Upper lobe of left lung (tissue), 6 donors: ENCODE measurements at regions not wholly inside any gene's neighbourhood (a gene's known extent, or its start where the extent isn't known, plus 50 kb on each side); places are given as distances from the start of the nearest gene placed in this dataset.

Experiments
- ATAC-seq, 2 donors: fragments of 200-7000 bp; cut with Tn5 transposase; one replicate each; pipeline ENCODE4 v1.9.1; 2022; ENCODE audit warnings: mild to moderate bottlenecking in 2 of 2, moderate library complexity in 2 of 2; ENCODE audit not compliant: low FRiP score in 2 of 2
- DNase-seq, 2 donors: peaks; one replicate each; pipeline ENCODE4 v3.0.0-alpha.2; 2019 to 2020
- H3K27ac ChIP-seq, 4 donors: fragments of 200-600 bp; sonication (generic); one replicate each; pipeline ENCODE4 v1.5.1; 2016 to 2019
- H3K27me3 ChIP-seq, 4 donors: fragments of 200-600 bp; sonication (generic); one replicate each; pipeline ENCODE4 v1.5.1; 2017 to 2019
- H3K36me3 ChIP-seq, 4 donors: fragments of 200-600 bp; sonication (generic); one replicate each; pipeline ENCODE4 v1.5.1; 2016 to 2019
- H3K4me1 ChIP-seq, 4 donors: fragments of 200-600 bp; sonication (generic); one replicate each; pipeline ENCODE4 v1.5.1; 2018 to 2019
- H3K4me3 ChIP-seq, 4 donors: fragments of 200-600 bp; sonication (generic); one replicate each; pipeline ENCODE4 v1.5.1; 2017 to 2019; ENCODE audit warnings: mild to moderate bottlenecking in 2 of 4, moderate library complexity in 1 of 4
- H3K9me3 ChIP-seq, 4 donors: fragments of 200-600 bp; sonication (generic); one replicate each; pipeline ENCODE4 v1.5.1; 2018 to 2019
- EP300 ChIP-seq, 4 donors: sonication (generic); formaldehyde crosslinking; IDR thresholded peaks; one replicate each; pipeline ENCODE4 v1.5.1; 2017; ENCODE audit warnings: antibody characterized with exemption in 4 of 4, control low read depth in 2 of 4
- POLR2A ChIP-seq, 4 donors: fragments of 450-650 bp; IDR thresholded peaks; one replicate each; pipeline ENCODE4 v1.5.1; 2016 to 2017; ENCODE audit warnings: antibody characterized with exemption in 4 of 4, mild to moderate bottlenecking in 2 of 4
- POLR2AphosphoS5 ChIP-seq, 2 donors: sonication (generic); formaldehyde crosslinking; IDR thresholded peaks; one replicate each; pipeline ENCODE4 v1.5.1; 2017; ENCODE audit warnings: antibody characterized with exemption in 2 of 2
- WGBS, 2 donors: methylation state at CpG; one replicate each; pipeline ENCODE4 v1.1.5; 2017 to 2018; 5-methylcytosine and 5-hydroxymethylcytosine counted together
- TF ChIP-seq, protein P1 (sequence below), 6 experiments: fragments of 450-650 bp in 4 of 6; fragments of 200-600 bp in 2 of 6; sonication (generic) in 2 of 6; IDR thresholded peaks; one replicate each; pipeline ENCODE4 v1.5.1; 2016 to 2019; ENCODE audit warnings: antibody characterized with exemption in 6 of 6
- donor health status: DM: no; HTN: no; CAD: no; lungs with moderate emphysema.
- donor health status: DM: no; HTN: yes; CAD: no; lungs with severe emphysema.

- TF ChIP-seq EP300 (IDR thresholded peaks at IDR 0.05) (no peak), POLR2A (IDR thresholded peaks at IDR 0.05) (no peak), POLR2AphosphoS5 (IDR thresholded peaks at IDR 0.05) (no peak)
- TF ChIP-seq, protein P1, sequence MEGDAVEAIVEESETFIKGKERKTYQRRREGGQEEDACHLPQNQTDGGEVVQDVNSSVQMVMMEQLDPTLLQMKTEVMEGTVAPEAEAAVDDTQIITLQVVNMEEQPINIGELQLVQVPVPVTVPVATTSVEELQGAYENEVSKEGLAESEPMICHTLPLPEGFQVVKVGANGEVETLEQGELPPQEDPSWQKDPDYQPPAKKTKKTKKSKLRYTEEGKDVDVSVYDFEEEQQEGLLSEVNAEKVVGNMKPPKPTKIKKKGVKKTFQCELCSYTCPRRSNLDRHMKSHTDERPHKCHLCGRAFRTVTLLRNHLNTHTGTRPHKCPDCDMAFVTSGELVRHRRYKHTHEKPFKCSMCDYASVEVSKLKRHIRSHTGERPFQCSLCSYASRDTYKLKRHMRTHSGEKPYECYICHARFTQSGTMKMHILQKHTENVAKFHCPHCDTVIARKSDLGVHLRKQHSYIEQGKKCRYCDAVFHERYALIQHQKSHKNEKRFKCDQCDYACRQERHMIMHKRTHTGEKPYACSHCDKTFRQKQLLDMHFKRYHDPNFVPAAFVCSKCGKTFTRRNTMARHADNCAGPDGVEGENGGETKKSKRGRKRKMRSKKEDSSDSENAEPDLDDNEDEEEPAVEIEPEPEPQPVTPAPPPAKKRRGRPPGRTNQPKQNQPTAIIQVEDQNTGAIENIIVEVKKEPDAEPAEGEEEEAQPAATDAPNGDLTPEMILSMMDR (IDR thresholded peaks at IDR 0.05) = no peak
- H3K9me3 ChIP-seq = no peaks in the 10 kb centered on the region
- ATAC-seq = no peak
- H3K4me1 ChIP-seq = no peaks in the 10 kb centered on the region
- H3K4me3 ChIP-seq = no peak overlapping the region
- no peak overlapping the region for H3K27ac ChIP-seq
- no peaks in the 10 kb centered on the region for H3K36me3 ChIP-seq
- no peaks in the 10 kb centered on the region for H3K27me3 ChIP-seq
- WGBS, 2 donors = 83 to 85% methylated on average over 4 to 16 of the region's 16 CpGs
- DNase-seq = peak in 1 of 2 donors; percentile 14
These were observed 783.6 kb downstream of the BRD1 start for GRCh38 chr22:49044091-49044490.

GRCh38 chr22:49042877-49043859 is 784.5 kb downstream of the BRD1 start:
- WGBS, 2 donors = 71 to 77% methylated on average over 20 to 28 of the region's 28 CpGs
- H3K36me3 ChIP-seq = no peaks in the 10 kb centered on the region
- no peaks in the 10 kb centered on the region for H3K9me3 ChIP-seq
- no peak overlapping the region for H3K27ac ChIP-seq
- TF ChIP-seq, protein P1 (IDR thresholded peaks at IDR 0.05) = no peak
- TF ChIP-seq POLR2AphosphoS5 (IDR thresholded peaks at IDR 0.05) = no peak
- no peak for TF ChIP-seq POLR2A (IDR thresholded peaks at IDR 0.05)
- TF ChIP-seq EP300 (IDR thresholded peaks at IDR 0.05) = no peak
- H3K4me3 ChIP-seq = no peak overlapping the region
- no peak for ATAC-seq
- no peaks in the 10 kb centered on the region for H3K4me1 ChIP-seq
- peak in 1 of 2 donors; percentile 8 for DNase-seq
- no peaks in the 10 kb centered on the region for H3K27me3 ChIP-seq

DNA sequence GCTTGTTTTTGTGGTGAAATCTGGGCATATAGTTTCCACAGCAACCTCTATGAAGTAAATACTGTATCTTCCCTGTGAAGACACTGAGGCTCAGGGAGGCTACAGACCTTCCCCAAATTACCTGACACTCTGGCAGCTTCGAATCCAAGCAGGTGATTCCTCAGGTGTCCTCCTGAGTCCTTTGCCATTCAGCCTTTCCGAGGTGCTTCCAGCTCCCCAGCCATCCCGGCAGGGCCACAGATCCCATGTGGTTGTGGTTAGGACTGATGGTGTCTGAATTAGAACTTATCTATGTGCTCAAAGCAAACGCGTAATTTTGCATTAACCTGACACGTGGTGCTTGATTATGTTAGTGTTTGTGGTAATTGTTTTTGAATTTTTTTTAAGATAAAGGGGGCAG is 785.6 kb downstream of the BRD1 start:
- ATAC-seq (no peak), DNase-seq (no peak)
- 78 to 80% methylated on average over 6 of the region's 6 CpGs for WGBS, 2 donors
- no peak overlapping the region for H3K4me3 ChIP-seq
- TF ChIP-seq, protein P1 (IDR thresholded peaks at IDR 0.05) = no peak
- no peak for TF ChIP-seq EP300 (IDR thresholded peaks at IDR 0.05)
- no peaks in the 10 kb centered on the region for H3K9me3 ChIP-seq
- H3K27ac ChIP-seq = no peak overlapping the region
- H3K36me3 ChIP-seq = no peaks in the 10 kb centered on the region
- no peaks in the 10 kb centered on the region for H3K27me3 ChIP-seq
- H3K4me1 ChIP-seq = no peaks in the 10 kb centered on the region

DNA sequence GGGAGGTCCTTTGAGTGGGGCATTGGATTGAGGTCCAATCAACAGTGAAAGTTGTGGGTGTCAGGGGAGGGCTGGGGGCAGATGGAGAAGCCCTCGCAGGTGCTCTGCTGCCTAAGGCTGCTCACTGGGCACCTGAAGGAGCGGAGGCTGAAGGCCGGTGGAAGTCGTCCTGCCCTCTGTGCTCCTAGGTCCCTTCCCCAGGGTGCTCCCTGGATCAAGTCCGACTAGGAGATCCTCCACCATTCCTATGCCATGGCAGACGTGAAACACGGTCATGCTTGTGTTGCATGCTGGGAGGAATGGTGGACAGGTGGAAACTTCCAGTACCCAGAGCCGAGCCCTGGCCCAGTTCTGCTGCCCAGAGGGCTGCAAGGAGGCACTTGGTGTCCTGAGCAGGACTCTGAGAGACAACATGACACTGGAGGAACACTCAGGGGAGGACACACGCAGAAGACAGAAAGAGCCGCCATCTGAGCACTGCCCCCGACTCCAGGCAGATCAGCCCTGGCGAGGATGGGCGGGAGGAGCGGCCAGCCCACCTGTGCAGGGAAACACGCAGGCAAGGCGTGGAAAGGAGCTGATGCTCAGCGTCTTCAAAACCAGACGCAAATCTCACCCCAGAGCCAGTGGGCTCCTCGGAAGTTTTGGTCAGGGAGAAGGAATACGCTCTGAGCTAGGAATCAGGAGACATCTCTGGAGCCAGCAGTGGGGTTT is 786.8 kb downstream of the BRD1 start:
- WGBS, 2 donors = 85 to 90% methylated on average over 15 to 20 of the region's 20 CpGs
- no peaks in the 10 kb centered on the region for H3K36me3 ChIP-seq
- no peak overlapping the region for H3K27ac ChIP-seq
- no peaks in the 10 kb centered on the region for H3K4me1 ChIP-seq
- H3K9me3 ChIP-seq = no peaks in the 10 kb centered on the region
- DNase-seq = no peak
- no peak for ATAC-seq
- no peaks in the 10 kb centered on the region for H3K27me3 ChIP-seq
- TF ChIP-seq EP300 (IDR thresholded peaks at IDR 0.05) (no peak), POLR2AphosphoS5 (IDR thresholded peaks at IDR 0.05) (no peak), POLR2A (IDR thresholded peaks at IDR 0.05) (no peak)
- TF ChIP-seq, protein P1 (IDR thresholded peaks at IDR 0.05) = no peak
- H3K4me3 ChIP-seq = no peak overlapping the region
